ENCODE measurements at regions not wholly inside any gene's neighbourhood (a gene's known extent, or its start where the extent isn't known, plus 50 kb on each side); places are given as distances from the start of the nearest gene placed in this dataset.

DNA sequence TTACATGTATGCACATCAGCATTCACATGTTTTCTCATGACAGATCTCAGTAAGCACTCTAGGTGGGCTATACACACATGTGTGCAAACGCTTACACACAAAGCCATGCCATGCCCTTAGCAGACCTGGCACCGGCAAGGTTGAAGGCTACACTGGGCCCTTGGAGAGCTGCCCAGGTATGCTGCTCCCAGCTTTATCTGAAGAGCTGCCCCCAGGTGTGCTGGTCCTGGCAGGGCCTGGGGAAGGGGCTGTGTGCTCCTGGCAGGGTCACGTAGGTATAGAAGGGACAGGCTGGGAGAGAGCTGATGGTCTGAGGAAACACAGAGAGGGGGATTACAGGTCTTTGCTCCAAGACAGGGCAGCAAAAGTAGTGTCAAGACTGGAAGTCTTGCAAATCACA lies 146.7 kb upstream of the VANGL1 start:
- H3K4me3 Mint-ChIP-seq = no peak overlapping the region
- no peak overlapping the region for H3K27ac Mint-ChIP-seq
- DNase-seq = no peak
- no peaks in the 10 kb centered on the region for H3K36me3 Mint-ChIP-seq (ENCODE audit: low read depth)
- intact Hi-C loops (cut with micrococcal nuclease) = no loop called here
- ChIA-PET CTCF (no interaction called here), POLR2A (no interaction called here)
- no peaks in the 10 kb centered on the region for H3K4me1 Mint-ChIP-seq
- peaks cover under 1% of the 10 kb centered on the region for H3K9me3 Mint-ChIP-seq
- TF ChIP-seq, protein P1, sequence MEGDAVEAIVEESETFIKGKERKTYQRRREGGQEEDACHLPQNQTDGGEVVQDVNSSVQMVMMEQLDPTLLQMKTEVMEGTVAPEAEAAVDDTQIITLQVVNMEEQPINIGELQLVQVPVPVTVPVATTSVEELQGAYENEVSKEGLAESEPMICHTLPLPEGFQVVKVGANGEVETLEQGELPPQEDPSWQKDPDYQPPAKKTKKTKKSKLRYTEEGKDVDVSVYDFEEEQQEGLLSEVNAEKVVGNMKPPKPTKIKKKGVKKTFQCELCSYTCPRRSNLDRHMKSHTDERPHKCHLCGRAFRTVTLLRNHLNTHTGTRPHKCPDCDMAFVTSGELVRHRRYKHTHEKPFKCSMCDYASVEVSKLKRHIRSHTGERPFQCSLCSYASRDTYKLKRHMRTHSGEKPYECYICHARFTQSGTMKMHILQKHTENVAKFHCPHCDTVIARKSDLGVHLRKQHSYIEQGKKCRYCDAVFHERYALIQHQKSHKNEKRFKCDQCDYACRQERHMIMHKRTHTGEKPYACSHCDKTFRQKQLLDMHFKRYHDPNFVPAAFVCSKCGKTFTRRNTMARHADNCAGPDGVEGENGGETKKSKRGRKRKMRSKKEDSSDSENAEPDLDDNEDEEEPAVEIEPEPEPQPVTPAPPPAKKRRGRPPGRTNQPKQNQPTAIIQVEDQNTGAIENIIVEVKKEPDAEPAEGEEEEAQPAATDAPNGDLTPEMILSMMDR (IDR thresholded peaks at IDR 0.05) = no peak
- H3K27me3 Mint-ChIP-seq = no peaks in the 10 kb centered on the region
- no peak for ATAC-seq (ENCODE audit: low read depth)

DNA sequence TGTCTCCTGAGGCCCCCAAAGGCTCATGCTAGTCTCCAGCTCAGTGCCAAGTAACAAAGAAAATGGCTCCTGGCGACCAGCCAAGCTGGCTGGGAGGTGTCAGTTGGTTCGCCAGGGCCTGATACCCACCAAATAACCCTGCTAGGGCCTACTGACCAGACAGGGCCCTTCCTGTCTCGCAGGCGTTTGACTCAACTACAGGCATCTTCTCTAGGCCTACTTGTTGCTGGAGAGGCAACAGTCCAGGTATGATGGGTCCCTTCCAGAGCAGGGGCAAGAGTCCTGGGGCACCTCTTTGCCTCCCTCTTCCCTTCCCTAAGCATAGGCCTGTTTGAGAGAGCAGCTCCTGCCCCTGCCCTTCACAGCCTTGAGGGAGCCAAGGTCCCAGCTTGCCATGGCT lies 147.9 kb upstream of the VANGL1 start:
- ChIA-PET CTCF (no interaction called here), POLR2A (no interaction called here)
- TF ChIP-seq, protein P1 (IDR thresholded peaks at IDR 0.05) = no peak
- no peaks in the 10 kb centered on the region for H3K27me3 Mint-ChIP-seq
- DNase-seq (no peak), ATAC-seq (ENCODE audit: low read depth) (no peak)
- H3K9me3 Mint-ChIP-seq = peaks cover 8% of the 10 kb centered on the region
- H3K36me3 Mint-ChIP-seq (ENCODE audit: low read depth) = no peaks in the 10 kb centered on the region
- intact Hi-C loops (cut with micrococcal nuclease) = no loop called here
- H3K4me3 Mint-ChIP-seq = no peak overlapping the region
- no peak overlapping the region for H3K27ac Mint-ChIP-seq
- no peaks in the 10 kb centered on the region for H3K4me1 Mint-ChIP-seq

DNA sequence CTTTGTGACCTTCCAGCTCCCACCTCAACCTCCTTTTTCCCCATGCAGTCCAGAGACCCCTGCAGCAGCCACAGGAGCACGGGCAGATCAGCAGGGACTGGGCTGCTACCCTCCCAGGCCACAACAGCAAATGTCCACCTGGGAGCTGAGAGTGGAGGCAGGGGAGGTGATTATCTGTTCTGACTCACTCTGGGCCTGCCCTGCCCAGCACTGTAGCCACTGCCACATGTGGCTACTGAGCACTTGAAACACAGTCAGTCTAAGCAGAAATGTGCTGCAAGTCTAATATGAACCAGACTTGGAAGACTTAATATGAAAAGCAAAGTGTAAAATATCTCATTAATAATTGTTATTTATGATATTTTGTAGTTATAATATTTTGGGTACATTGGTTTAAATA lies 148.9 kb upstream of the VANGL1 start:
- H3K27me3 Mint-ChIP-seq = no peaks in the 10 kb centered on the region
- H3K36me3 Mint-ChIP-seq (ENCODE audit: low read depth) = no peaks in the 10 kb centered on the region
- no peak overlapping the region for H3K27ac Mint-ChIP-seq
- POLR2A ChIA-PET = interaction anchor here (0.6 kb wide), 1 partner anchor 22 kb away, joined by 3 read pairs; no protein-coding TSS in a partner anchor
- ATAC-seq (ENCODE audit: low read depth) (no peak), DNase-seq (no peak)
- no peak overlapping the region for H3K4me3 Mint-ChIP-seq
- intact Hi-C loops (cut with micrococcal nuclease) = no loop called here
- TF ChIP-seq, protein P1 (IDR thresholded peaks at IDR 0.05) = no peak
- H3K9me3 Mint-ChIP-seq = peaks cover 8% of the 10 kb centered on the region
- no peaks in the 10 kb centered on the region for H3K4me1 Mint-ChIP-seq
- CTCF ChIA-PET = no interaction called here

DNA sequence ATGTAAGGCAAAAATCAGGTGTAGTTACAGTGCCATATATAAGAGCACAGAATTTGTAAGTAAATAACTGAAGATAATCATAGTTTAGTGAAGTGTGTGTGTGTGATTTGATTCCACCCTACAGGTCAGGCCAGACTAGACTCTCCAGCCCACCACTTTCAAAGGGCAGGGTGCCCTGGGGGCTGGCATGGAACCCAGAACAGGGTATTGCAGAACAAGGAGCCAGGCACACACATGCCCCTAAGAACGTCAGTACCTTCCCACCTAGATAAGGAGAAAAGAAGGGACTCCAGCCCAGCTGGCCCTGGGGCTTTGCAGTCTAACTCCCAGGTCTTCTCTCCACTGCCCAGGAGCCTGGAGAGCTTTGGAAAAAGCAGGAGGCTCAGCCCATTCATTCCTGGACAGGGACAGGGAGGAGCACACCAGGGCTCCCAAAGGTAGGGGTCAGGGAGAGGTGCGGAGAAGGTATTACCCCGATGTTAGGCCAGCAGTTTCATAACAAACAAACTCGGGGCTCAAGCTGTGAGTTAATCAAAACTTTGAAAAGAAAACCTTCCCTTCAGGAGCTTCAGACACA lies 149.7 kb upstream of the VANGL1 start:
- ChIA-PET CTCF (no interaction called here), POLR2A (no interaction called here)
- H3K36me3 Mint-ChIP-seq (ENCODE audit: low read depth) = no peaks in the 10 kb centered on the region
- H3K27ac Mint-ChIP-seq = no peak overlapping the region
- ATAC-seq (ENCODE audit: low read depth) (no peak), DNase-seq (no peak)
- TF ChIP-seq, protein P1 (IDR thresholded peaks at IDR 0.05) = no peak
- H3K4me1 Mint-ChIP-seq = no peaks in the 10 kb centered on the region
- H3K9me3 Mint-ChIP-seq = peaks cover 8% of the 10 kb centered on the region
- intact Hi-C loops (cut with micrococcal nuclease) = no loop called here
- no peaks in the 10 kb centered on the region for H3K27me3 Mint-ChIP-seq
- no peak overlapping the region for H3K4me3 Mint-ChIP-seq

DNA sequence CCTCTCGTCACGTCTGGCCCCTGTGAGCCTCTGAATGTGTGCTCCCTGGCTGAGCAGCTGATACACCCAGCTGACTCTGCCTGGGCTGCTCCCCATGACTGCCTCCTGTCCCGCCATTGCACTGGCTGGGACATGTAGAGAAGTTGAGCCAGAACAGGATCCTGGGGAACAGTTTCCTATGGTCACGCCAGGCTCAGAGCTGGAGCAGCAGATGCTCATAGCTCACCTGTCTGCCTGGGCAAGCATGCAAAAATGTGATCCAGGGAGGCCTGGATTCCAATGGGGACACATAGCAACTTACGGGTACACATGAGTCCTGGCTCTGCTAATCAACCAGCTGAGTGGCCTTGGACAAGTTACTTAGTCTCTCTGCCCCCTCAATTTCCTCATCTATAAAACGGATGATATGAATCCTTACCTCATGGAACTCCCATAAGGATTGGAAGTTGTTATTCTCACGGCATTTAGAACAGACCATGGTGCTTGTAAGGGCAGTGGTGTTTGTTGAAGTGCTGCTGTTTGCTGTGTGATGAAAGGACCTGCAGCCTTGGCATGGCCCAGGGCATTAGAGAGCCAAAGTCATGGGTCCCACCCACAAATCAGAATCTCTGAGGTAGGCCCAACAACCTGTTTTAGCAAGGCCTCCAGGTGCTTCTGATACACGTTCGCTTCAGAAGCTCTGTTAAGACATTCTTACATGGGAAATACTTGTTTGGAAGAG lies 150.3 kb upstream of the VANGL1 start:
- H3K27me3 Mint-ChIP-seq = no peaks in the 10 kb centered on the region
- H3K4me1 Mint-ChIP-seq = no peaks in the 10 kb centered on the region
- no peak for ATAC-seq (ENCODE audit: low read depth)
- no peak overlapping the region for H3K27ac Mint-ChIP-seq
- H3K36me3 Mint-ChIP-seq (ENCODE audit: low read depth) = no peaks in the 10 kb centered on the region
- no peak for DNase-seq
- H3K9me3 Mint-ChIP-seq = peaks cover 8% of the 10 kb centered on the region
- POLR2A ChIA-PET = no interaction called here
- intact Hi-C loops (cut with micrococcal nuclease) = no loop called here
- TF ChIP-seq, protein P1 (IDR thresholded peaks at IDR 0.05) = no peak
- CTCF ChIA-PET = no interaction called here
- no peak overlapping the region for H3K4me3 Mint-ChIP-seq
